PC-9 (cell line): ENCODE measurements at regions not wholly inside any gene's neighbourhood (a gene's known extent, or its start where the extent isn't known, plus 50 kb on each side); places are given as distances from the start of the nearest gene placed in this dataset.

Experiments used
- BruUV-seq: library from RNA; stranded (reverse); fragments of 400-500 nt; replicated peaks from 2 replicates; lab custom pipeline; 2021; lab: Mats Ljungman, UMichigan
- CTCF ChIA-PET: fragments of 300-600 bp; sonication (Branson Sonifier 250); formaldehyde crosslinking; loops from one replicate; lab custom pipeline; 2022; ENCODE audit warnings: antibody characterized with exemption; lab: Charles Lee
- POLR2A ChIA-PET: fragments of 300-600 bp; sonication (Branson Sonifier 250); formaldehyde crosslinking; loops from one replicate; lab custom pipeline; 2022; ENCODE audit warnings: antibody characterized with exemption; ENCODE audit not compliant: unreplicated experiment; lab: Charles Lee
- DNase-seq, 2 experiments: peaks; one replicate each; pipeline versions ENCODE4 v3.0.0 to v3.0.0-alpha.2; 2015 to 2022; ENCODE audit warnings: mixed read lengths in 1 of 2
- H2AFZ ChIP-seq: fragments of 200-600 bp; sonication (generic); 2 replicates; pipeline ENCODE4 v1.8.1; 2017; ENCODE audit warnings: antibody characterized with exemption
- H3F3A ChIP-seq: fragments of 200-600 bp; sonication (generic); 2 replicates; pipeline ENCODE4 v1.8.1; 2017; ENCODE audit warnings: antibody characterized with exemption, mild to moderate bottlenecking, low read depth; ENCODE audit not compliant: insufficient read depth
- H3K27ac ChIP-seq: fragments of 200-600 bp; sonication (generic); 2 replicates; pipeline ENCODE4 v1.6.1; 2016; ENCODE audit warnings: mixed run types
- H3K27me3 ChIP-seq: fragments of 200-600 bp; sonication (generic); 2 replicates; pipeline ENCODE4 v1.6.1; 2016; ENCODE audit warnings: low read depth, mixed run types; ENCODE audit not compliant: insufficient read depth
- H3K36me3 ChIP-seq: fragments of 200-600 bp; sonication (generic); 2 replicates; pipeline ENCODE4 v1.6.1; 2016; ENCODE audit warnings: low read depth, mixed run types
- H3K4me1 ChIP-seq: fragments of 200-600 bp; sonication (generic); replicated peaks from 2 replicates; pipeline ENCODE4 v1.6.1; 2016; ENCODE audit warnings: mixed run types; ENCODE audit not compliant: insufficient read depth
- H3K4me2 ChIP-seq: fragments of 200-600 bp; sonication (generic); 2 replicates; pipeline ENCODE4 v1.6.1; 2017; ENCODE audit warnings: mixed run types
- H3K4me3 ChIP-seq: fragments of 200-600 bp; sonication (generic); 2 replicates; pipeline ENCODE4 v1.6.1; 2016; ENCODE audit warnings: mixed run types
- H3K79me2 ChIP-seq: fragments of 200-600 bp; sonication (generic); 2 replicates; pipeline ENCODE4 v1.6.1; 2017; ENCODE audit warnings: low read depth, mixed run types
- H3K9me2 ChIP-seq: fragments of 200-600 bp; sonication (generic); 2 replicates; pipeline ENCODE4 v1.8.1; 2017; ENCODE audit warnings: mild to moderate bottlenecking; ENCODE audit not compliant: insufficient read depth
- H3K9me3 ChIP-seq: fragments of 200-600 bp; sonication (generic); 2 replicates; pipeline ENCODE4 v1.8.1; 2016; ENCODE audit warnings: low read depth; ENCODE audit not compliant: insufficient read depth
- H4K20me1 ChIP-seq: fragments of 200-600 bp; sonication (generic); 2 replicates; pipeline ENCODE4 v1.8.1; 2017; ENCODE audit not compliant: insufficient read depth
- EZH2 ChIP-seq: fragments of 200-600 bp; sonication (generic); IDR thresholded peaks from 2 replicates; pipeline ENCODE4 v1.8.0; 2017; ENCODE audit warnings: antibody characterized with exemption, low read depth
- intact Hi-C: fragments of 100-400 bp; cut with micrococcal nuclease; formaldehyde crosslinking; loops from one replicate; pipeline ENCODE4 v1.10.0; 2022; ENCODE audit not compliant: unreplicated experiment
- TF ChIP-seq, protein P1 (sequence below): fragments of 200-600 bp; sonication (generic); conservative IDR thresholded peaks from 2 replicates; pipeline ENCODE4 v1.6.1; 2017; ENCODE audit warnings: mixed run types, antibody characterized with exemption, mild to moderate bottlenecking, moderate library complexity

DNA sequence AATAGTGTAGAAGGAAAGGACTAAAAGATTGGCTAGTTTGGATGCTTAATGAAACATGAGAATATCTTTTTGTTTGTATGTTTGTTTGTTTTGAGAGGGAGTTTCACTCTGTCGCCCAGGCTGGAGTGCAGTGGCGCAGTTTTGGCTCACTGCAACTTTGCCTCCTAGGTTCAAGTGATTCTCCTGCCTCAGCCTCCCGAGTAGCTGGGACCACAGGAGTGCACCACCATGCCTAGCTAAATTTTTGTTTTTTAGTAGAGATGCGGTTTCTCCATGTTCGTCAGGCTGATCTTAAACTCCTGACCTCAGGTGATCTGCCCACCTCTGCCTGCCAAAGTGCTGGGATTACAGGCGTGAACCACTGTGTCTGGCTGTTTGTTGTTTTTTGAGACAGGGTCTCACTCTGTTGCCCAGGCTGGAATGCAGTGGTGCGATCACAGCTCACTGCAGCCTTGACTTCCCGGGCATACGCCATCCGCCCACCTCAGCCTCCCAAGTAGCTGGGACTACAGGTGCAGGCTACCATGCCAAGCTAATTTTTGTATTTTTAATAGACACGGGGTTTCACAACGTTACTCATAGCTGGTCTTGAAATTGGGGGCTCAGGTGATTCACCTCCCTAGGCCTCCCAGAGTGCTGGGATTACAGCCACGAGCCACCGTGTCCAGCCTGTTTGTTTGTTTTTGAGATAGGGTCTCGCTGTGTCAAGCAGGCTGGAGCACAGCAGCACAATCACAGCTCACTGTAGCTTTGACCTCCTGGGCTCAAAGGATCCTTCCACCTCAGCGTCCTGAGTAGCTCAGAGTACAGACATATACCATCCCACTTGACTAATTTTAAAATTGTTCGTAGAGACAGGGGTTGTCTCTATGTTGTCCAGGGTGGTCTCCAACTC, 209.2 kb downstream of the MYCN start:
- intact Hi-C loops, result no loop called here
- ChIA-PET POLR2A (no interaction called here), CTCF (no interaction called here)
- H2AFZ ChIP-seq, result no peak overlapping the region
- no peaks in the 10 kb centered on the region for H4K20me1 ChIP-seq
- DNase-seq, result no peak
- no peaks in the 10 kb centered on the region for H3K36me3 ChIP-seq
- TF ChIP-seq EZH2, result no peak
- TF ChIP-seq, protein P1, sequence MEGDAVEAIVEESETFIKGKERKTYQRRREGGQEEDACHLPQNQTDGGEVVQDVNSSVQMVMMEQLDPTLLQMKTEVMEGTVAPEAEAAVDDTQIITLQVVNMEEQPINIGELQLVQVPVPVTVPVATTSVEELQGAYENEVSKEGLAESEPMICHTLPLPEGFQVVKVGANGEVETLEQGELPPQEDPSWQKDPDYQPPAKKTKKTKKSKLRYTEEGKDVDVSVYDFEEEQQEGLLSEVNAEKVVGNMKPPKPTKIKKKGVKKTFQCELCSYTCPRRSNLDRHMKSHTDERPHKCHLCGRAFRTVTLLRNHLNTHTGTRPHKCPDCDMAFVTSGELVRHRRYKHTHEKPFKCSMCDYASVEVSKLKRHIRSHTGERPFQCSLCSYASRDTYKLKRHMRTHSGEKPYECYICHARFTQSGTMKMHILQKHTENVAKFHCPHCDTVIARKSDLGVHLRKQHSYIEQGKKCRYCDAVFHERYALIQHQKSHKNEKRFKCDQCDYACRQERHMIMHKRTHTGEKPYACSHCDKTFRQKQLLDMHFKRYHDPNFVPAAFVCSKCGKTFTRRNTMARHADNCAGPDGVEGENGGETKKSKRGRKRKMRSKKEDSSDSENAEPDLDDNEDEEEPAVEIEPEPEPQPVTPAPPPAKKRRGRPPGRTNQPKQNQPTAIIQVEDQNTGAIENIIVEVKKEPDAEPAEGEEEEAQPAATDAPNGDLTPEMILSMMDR, result no peak
- no peaks in the 10 kb centered on the region for H3K4me1 ChIP-seq
- no peaks in the 10 kb centered on the region for H3K27me3 ChIP-seq
- no peaks in the 10 kb centered on the region for H3K79me2 ChIP-seq
- H3K27ac ChIP-seq, result no peak overlapping the region
- no peaks in the 10 kb centered on the region for H3F3A ChIP-seq
- no peaks in the 10 kb centered on the region for H3K9me3 ChIP-seq
- no peaks in the 10 kb centered on the region for H3K9me2 ChIP-seq
- no peak overlapping the region for H3K4me3 ChIP-seq
- BruUV-seq, result no TSS peak
- H3K4me2 ChIP-seq, result no peak overlapping the region

DNA sequence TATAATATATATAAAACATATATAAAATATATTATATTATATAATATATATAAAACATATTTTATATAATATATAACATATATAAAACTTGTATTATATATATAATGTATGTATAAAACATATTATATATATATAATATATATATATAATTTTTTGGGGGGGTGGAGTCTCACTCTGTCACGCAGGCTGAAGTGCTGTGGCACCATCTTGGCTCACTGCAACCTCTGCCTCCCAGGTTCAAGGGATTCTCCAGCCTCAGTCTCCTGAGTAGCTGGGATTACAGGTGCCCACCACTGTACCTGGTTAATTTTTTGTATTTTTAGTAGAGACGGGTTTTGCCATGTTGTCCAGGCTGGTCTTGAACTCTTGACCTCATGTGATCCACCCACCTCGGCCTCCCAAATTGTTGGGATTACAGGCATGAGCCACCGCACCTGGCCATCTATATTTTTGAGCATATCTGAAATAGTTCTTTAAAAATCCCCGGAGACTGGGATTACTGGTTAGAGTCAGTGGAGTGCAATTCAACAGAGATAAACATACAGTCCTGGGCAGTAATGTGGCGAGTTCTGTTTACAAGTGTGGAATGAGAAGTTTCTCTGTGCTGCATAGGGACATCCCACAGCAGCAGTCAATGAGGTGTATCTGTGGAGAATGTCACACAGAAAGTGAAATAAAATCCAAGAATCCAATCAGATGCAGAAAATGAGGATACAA, 208.4 kb downstream of the MYCN start:
- Histone ChIP-seq H3K79me2 (no peaks in the 10 kb centered on the region), H3K4me2 (no peak overlapping the region), H2AFZ (no peak overlapping the region), H3K4me1 (no peaks in the 10 kb centered on the region), H3K4me3 (no peak overlapping the region), H3K9me3 (no peaks in the 10 kb centered on the region), H3K36me3 (no peaks in the 10 kb centered on the region), H4K20me1 (no peaks in the 10 kb centered on the region), H3F3A (no peaks in the 10 kb centered on the region), H3K27me3 (no peaks in the 10 kb centered on the region), H3K9me2 (no peaks in the 10 kb centered on the region), H3K27ac (no peak overlapping the region)
- ChIA-PET CTCF (no interaction called here), POLR2A (no interaction called here)
- no TSS peak for BruUV-seq
- intact Hi-C loops, result no loop called here
- no peak for DNase-seq
- TF ChIP-seq, protein P1, result no peak
- no peak for TF ChIP-seq EZH2

DNA sequence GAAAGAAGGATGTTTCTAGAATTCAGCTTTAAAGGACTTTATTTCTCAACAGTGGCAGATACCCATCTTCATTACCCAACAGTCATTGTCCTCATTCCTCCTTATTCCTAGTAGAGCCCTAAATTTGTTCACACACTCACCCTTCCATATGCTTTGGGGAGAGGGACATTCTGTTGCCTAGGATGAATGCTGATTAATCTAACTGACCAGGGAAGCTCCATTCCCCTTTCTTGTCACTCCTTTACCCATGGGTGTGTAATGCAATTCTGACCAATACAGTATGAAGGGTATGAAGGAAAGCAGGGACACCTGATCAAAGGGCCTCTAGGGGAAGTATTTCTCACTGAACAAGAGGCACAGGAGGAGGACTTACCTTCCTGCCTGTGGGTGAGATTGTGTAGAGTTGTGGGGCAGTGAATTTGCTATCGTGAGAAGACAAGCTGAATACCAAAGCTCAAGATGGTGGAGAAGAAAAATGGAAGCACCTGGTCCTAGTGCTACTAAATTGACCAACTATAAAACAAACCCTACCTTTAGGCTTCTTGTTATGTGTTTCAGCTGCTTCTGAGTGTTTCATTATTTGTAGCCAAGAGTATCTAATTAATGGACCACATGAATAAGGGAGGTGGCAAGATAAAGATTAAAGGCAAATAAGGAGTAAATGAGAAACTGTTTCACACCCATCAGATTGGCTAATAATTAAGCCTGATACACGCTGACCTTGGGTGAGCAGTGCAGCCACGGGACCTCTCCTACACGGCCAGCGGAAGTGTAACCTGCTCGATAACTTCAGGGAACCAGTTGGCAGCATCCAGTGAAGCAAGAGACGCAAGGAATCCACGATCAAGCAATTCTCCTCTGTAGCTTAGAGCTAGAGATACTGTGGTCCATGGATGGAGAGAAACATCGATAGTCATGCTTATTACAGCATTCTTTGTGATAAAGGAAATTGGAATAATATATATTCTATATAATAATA, 202.3 kb downstream of the MYCN start:
- intact Hi-C loops, result no loop called here
- no peak overlapping the region for H2AFZ ChIP-seq
- BruUV-seq, result no TSS peak
- H3K36me3 ChIP-seq, result no peaks in the 10 kb centered on the region
- H3K4me2 ChIP-seq, result no peak overlapping the region
- H3K9me3 ChIP-seq, result no peaks in the 10 kb centered on the region
- H3F3A ChIP-seq, result no peaks in the 10 kb centered on the region
- no peak for DNase-seq
- no peak overlapping the region for H3K27ac ChIP-seq
- ChIA-PET POLR2A (no interaction called here), CTCF (no interaction called here)
- no peaks in the 10 kb centered on the region; the same call in none of the 2 replicates for H4K20me1 ChIP-seq
- H3K4me3 ChIP-seq, result no peak overlapping the region
- no peaks in the 10 kb centered on the region for H3K79me2 ChIP-seq
- H3K9me2 ChIP-seq, result no peaks in the 10 kb centered on the region
- H3K4me1 ChIP-seq, result no peaks in the 10 kb centered on the region
- peaks cover 4% of the 10 kb centered on the region; the same call in 1 of the 2 replicates for H3K27me3 ChIP-seq
- no peak for TF ChIP-seq EZH2
- TF ChIP-seq, protein P1, result no peak
